Astrocyte (in vitro differentiated cells and primary cell): ENCODE measurements at regions not wholly inside any gene's neighbourhood (a gene's known extent, or its start where the extent isn't known, plus 50 kb on each side); places are given as distances from the start of the nearest gene placed in this dataset.

Experiments
- DNase-seq: peaks from one replicate; pipeline ENCODE4 v3.0.0-alpha.2; 2010; ENCODE audit warnings: low read depth
- FAIRE-seq: peaks from 2 replicates; lab custom pipeline; 2011; peaks lifted over from hg19 to GRCh38; lab: Jason Lieb, UNC
- H2AFZ ChIP-seq: 2 replicates; pipeline ENCODE4 v1.6.0; 2012; ENCODE audit warnings: low read depth, low read length, inconsistent platforms
- H3K27ac ChIP-seq: 2 replicates; pipeline ENCODE4 v1.5.1; 2011; ENCODE audit warnings: low read depth, low read length, inconsistent platforms
- H3K27me3 ChIP-seq: 2 replicates; pipeline ENCODE4 v1.6.0; 2011; ENCODE audit warnings: low read length, inconsistent platforms; ENCODE audit not compliant: insufficient read depth
- H3K36me3 ChIP-seq: 2 replicates; pipeline ENCODE4 v1.5.1; 2011; ENCODE audit warnings: low read length, inconsistent platforms; ENCODE audit not compliant: insufficient read depth
- H3K4me1 ChIP-seq: 2 replicates; pipeline ENCODE4 v1.5.1; 2011; ENCODE audit warnings: low read length, inconsistent platforms; ENCODE audit not compliant: insufficient read depth
- H3K4me2 ChIP-seq: 2 replicates; pipeline ENCODE4 v1.6.0; 2012; ENCODE audit warnings: low read length, inconsistent platforms
- H3K4me3 ChIP-seq: 2 replicates; pipeline ENCODE4 v1.5.1; 2011; ENCODE audit warnings: low read depth, mild to moderate bottlenecking, low read length, inconsistent platforms; ENCODE audit not compliant: insufficient read depth
- H3K79me2 ChIP-seq: 2 replicates; pipeline ENCODE4 v1.6.0; 2012; ENCODE audit warnings: mild to moderate bottlenecking, low read length, inconsistent platforms; ENCODE audit not compliant: insufficient read depth
- H3K9ac ChIP-seq: 2 replicates; pipeline ENCODE4 v1.6.0; 2012; ENCODE audit warnings: mild to moderate bottlenecking, low read length, inconsistent platforms
- H3K9me3 ChIP-seq: 2 replicates; pipeline ENCODE4 v1.5.1; 2012; ENCODE audit warnings: low read depth, mild to moderate bottlenecking, low read length, inconsistent platforms; ENCODE audit not compliant: insufficient read depth
- H4K20me1 ChIP-seq: 2 replicates; pipeline ENCODE4 v1.6.0; 2012; ENCODE audit warnings: low read length, inconsistent platforms; ENCODE audit not compliant: insufficient read depth
- H3K27ac Mint-ChIP-seq: one replicate; pipeline ENCODE4 v1.8.0; 2021; ENCODE audit warnings: mild to moderate bottlenecking, mixed read lengths; ENCODE audit not compliant: unreplicated experiment
- H3K27me3 Mint-ChIP-seq: one replicate; pipeline ENCODE4 v1.8.0; 2021; ENCODE audit warnings: low read depth, mixed read lengths; ENCODE audit not compliant: unreplicated experiment
- H3K36me3 Mint-ChIP-seq: one replicate; pipeline ENCODE4 v1.8.0; 2021; ENCODE audit warnings: low read depth, mixed read lengths; ENCODE audit not compliant: unreplicated experiment
- H3K4me1 Mint-ChIP-seq: one replicate; pipeline ENCODE4 v1.8.0; 2021; ENCODE audit warnings: low read depth, mixed read lengths; ENCODE audit not compliant: unreplicated experiment
- H3K4me3 Mint-ChIP-seq: one replicate; pipeline ENCODE4 v1.8.0; 2021; ENCODE audit warnings: mild to moderate bottlenecking, moderate library complexity, mixed read lengths; ENCODE audit not compliant: unreplicated experiment
- H3K9me3 Mint-ChIP-seq: one replicate; pipeline ENCODE4 v1.8.0; 2021; ENCODE audit warnings: mild to moderate bottlenecking, mixed read lengths; ENCODE audit not compliant: unreplicated experiment
- EZH2 ChIP-seq: IDR thresholded peaks from 2 replicates; pipeline ENCODE4 v1.6.1; 2012; ENCODE audit warnings: mild to moderate bottlenecking, low read length, inconsistent platforms; ENCODE audit not compliant: insufficient read depth
- TF ChIP-seq, protein P1 (sequence below): IDR thresholded peaks from 2 replicates; pipeline ENCODE4 v1.5.1; 2011; ENCODE audit warnings: low read depth, mild to moderate bottlenecking, inconsistent platforms, low read length, moderate library complexity; ENCODE audit not compliant: insufficient read depth

DNA sequence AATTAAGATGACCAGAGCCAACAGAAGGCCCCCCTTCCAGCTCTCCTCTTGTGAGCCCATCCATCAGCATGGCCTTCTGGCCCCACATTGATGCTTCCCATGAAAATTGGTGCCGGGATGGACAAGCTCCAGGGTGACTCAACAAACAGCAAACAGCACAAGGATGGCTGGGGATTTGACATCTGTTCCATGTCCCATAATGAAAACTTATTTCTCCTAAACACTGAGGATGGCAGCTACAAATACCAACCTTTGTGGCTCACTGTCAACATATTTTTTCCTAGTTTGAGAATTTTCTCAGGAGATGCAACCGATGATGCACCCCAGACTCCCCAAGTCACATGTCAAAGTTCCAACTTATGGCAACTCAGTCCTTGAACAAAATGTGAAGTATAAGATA lies 169.6 kb upstream of the SIX2 start:
- Histone ChIP-seq H3K36me3 (no peaks in the 10 kb centered on the region), H2AFZ (no peak overlapping the region), H3K27ac (peak overlapping the region; percentile 52), H3K4me3 (no peak overlapping the region), H3K9me3 (no peaks in the 10 kb centered on the region), H4K20me1 (no peaks in the 10 kb centered on the region), H3K9ac (peak overlapping the region; percentile 46), H3K27me3 (no peaks in the 10 kb centered on the region), H3K4me2 (peak overlapping the region; percentile 48), H3K79me2 (no peaks in the 10 kb centered on the region), H3K4me1 (peaks cover 24% of the 10 kb centered on the region)
- no peaks in the 10 kb centered on the region for H3K36me3 Mint-ChIP-seq
- TF ChIP-seq, protein P1, sequence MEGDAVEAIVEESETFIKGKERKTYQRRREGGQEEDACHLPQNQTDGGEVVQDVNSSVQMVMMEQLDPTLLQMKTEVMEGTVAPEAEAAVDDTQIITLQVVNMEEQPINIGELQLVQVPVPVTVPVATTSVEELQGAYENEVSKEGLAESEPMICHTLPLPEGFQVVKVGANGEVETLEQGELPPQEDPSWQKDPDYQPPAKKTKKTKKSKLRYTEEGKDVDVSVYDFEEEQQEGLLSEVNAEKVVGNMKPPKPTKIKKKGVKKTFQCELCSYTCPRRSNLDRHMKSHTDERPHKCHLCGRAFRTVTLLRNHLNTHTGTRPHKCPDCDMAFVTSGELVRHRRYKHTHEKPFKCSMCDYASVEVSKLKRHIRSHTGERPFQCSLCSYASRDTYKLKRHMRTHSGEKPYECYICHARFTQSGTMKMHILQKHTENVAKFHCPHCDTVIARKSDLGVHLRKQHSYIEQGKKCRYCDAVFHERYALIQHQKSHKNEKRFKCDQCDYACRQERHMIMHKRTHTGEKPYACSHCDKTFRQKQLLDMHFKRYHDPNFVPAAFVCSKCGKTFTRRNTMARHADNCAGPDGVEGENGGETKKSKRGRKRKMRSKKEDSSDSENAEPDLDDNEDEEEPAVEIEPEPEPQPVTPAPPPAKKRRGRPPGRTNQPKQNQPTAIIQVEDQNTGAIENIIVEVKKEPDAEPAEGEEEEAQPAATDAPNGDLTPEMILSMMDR, result no peak
- no peak for TF ChIP-seq EZH2
- FAIRE-seq (no peak), DNase-seq (peak; percentile 49)
- H3K4me3 Mint-ChIP-seq, result no peak overlapping the region
- H3K4me1 Mint-ChIP-seq, result peaks cover 13% of the 10 kb centered on the region
- H3K27me3 Mint-ChIP-seq, result peaks cover 7% of the 10 kb centered on the region
- peaks cover 4% of the 10 kb centered on the region for H3K9me3 Mint-ChIP-seq
- H3K27ac Mint-ChIP-seq, result no peak overlapping the region

DNA sequence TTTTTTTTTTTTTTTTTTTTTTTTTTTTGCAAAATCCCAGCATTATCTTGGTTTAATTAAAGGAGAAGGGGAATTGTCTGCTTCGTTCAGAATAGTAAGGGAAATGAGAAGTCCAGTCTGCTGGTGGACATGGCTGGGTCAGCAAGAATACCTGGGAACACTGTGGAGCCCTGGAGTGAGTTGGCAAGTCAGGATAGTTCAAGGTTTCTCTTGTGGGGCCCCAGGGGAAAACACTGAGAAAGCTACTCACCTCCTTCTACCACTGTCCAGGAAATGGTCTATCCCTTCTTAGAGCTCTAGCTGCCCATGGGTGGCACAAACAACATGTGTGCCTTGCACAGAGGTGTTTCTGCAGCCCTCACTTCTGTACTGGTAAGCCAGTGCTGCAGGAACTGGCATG lies 169.1 kb upstream of the SIX2 start:
- peaks cover 8% of the 10 kb centered on the region for H3K27me3 Mint-ChIP-seq
- DNase-seq (no peak), FAIRE-seq (no peak)
- no peaks in the 10 kb centered on the region for H3K27me3 ChIP-seq
- H4K20me1 ChIP-seq, result no peaks in the 10 kb centered on the region
- no peak overlapping the region for H2AFZ ChIP-seq
- H3K27ac ChIP-seq, result peak overlapping the region; percentile 52
- TF ChIP-seq, protein P1, result no peak
- no peak for TF ChIP-seq EZH2
- peak overlapping the region; percentile 46 for H3K9ac ChIP-seq
- no peaks in the 10 kb centered on the region for H3K9me3 ChIP-seq
- peak overlapping the region; percentile 80 for H3K27ac Mint-ChIP-seq
- no peaks in the 10 kb centered on the region for H3K36me3 Mint-ChIP-seq
- no peaks in the 10 kb centered on the region for H3K79me2 ChIP-seq
- peak overlapping the region; percentile 48 for H3K4me2 ChIP-seq
- H3K4me3 ChIP-seq, result no peak overlapping the region
- H3K36me3 ChIP-seq, result no peaks in the 10 kb centered on the region
- peaks cover 4% of the 10 kb centered on the region for H3K9me3 Mint-ChIP-seq
- peaks cover 16% of the 10 kb centered on the region for H3K4me1 Mint-ChIP-seq
- no peak overlapping the region for H3K4me3 Mint-ChIP-seq
- H3K4me1 ChIP-seq, result peaks cover 29% of the 10 kb centered on the region

DNA sequence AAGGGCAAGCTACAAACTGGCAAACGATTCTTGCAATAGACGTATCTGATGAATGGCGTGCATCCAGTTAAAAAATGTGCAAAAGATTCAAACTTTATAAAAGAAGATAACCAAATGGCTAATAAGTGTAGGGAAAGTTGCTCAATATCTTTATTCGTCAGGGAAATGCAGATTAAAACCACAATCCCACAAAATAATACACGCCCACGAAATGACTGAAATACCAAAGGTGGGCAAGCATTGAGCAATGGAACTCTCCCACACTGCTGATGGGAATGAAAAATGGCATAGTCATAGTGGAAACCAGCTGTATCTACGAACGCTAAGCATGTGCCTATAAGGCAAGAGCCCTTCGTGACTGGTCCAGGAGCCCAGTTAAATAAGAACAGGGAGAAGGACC lies 168.6 kb upstream of the SIX2 start:
- peaks cover 4% of the 10 kb centered on the region for H3K9me3 Mint-ChIP-seq
- peak; percentile 98 for DNase-seq
- FAIRE-seq, result peak; percentile 90

More for the DNA sequence above, 168.6 kb upstream of the SIX2 start:
- no peak overlapping the region for H3K4me3 Mint-ChIP-seq
- Histone ChIP-seq H3K27ac (peak overlapping the region; percentile 55), H4K20me1 (no peaks in the 10 kb centered on the region), H3K79me2 (no peaks in the 10 kb centered on the region), H3K9me3 (no peaks in the 10 kb centered on the region), H3K9ac (no peak overlapping the region), H3K4me3 (no peak overlapping the region), H2AFZ (no peak overlapping the region), H3K4me2 (peak overlapping the region; percentile 48), H3K27me3 (no peaks in the 10 kb centered on the region), H3K36me3 (no peaks in the 10 kb centered on the region), H3K4me1 (peaks cover 28% of the 10 kb centered on the region)
- peaks cover 8% of the 10 kb centered on the region for H3K27me3 Mint-ChIP-seq
- H3K27ac Mint-ChIP-seq, result no peak overlapping the region
- peaks cover 16% of the 10 kb centered on the region for H3K4me1 Mint-ChIP-seq
- TF ChIP-seq, protein P1, result no peak
- TF ChIP-seq EZH2, result no peak
- no peaks in the 10 kb centered on the region for H3K36me3 Mint-ChIP-seq
